Astrocyte (in vitro differentiated cells and primary cell): ENCODE measurements at regions not wholly inside any gene's neighbourhood (a gene's known extent, or its start where the extent isn't known, plus 50 kb on each side); places are given as distances from the start of the nearest gene placed in this dataset.

Source experiments
- DNase-seq: peaks from one replicate; pipeline ENCODE4 v3.0.0-alpha.2; 2010; ENCODE audit warnings: low read depth
- FAIRE-seq: peaks from 2 replicates; lab custom pipeline; 2011; peaks lifted over from hg19 to GRCh38; lab: Jason Lieb, UNC
- H2AFZ ChIP-seq: 2 replicates; pipeline ENCODE4 v1.6.0; 2012; ENCODE audit warnings: low read depth, low read length, inconsistent platforms
- H3K27ac ChIP-seq: 2 replicates; pipeline ENCODE4 v1.5.1; 2011; ENCODE audit warnings: low read depth, low read length, inconsistent platforms
- H3K27me3 ChIP-seq: 2 replicates; pipeline ENCODE4 v1.6.0; 2011; ENCODE audit warnings: low read length, inconsistent platforms; ENCODE audit not compliant: insufficient read depth
- H3K36me3 ChIP-seq: 2 replicates; pipeline ENCODE4 v1.5.1; 2011; ENCODE audit warnings: low read length, inconsistent platforms; ENCODE audit not compliant: insufficient read depth
- H3K4me1 ChIP-seq: 2 replicates; pipeline ENCODE4 v1.5.1; 2011; ENCODE audit warnings: low read length, inconsistent platforms; ENCODE audit not compliant: insufficient read depth
- H3K4me2 ChIP-seq: 2 replicates; pipeline ENCODE4 v1.6.0; 2012; ENCODE audit warnings: low read length, inconsistent platforms
- H3K4me3 ChIP-seq: 2 replicates; pipeline ENCODE4 v1.5.1; 2011; ENCODE audit warnings: low read depth, mild to moderate bottlenecking, low read length, inconsistent platforms; ENCODE audit not compliant: insufficient read depth
- H3K79me2 ChIP-seq: 2 replicates; pipeline ENCODE4 v1.6.0; 2012; ENCODE audit warnings: mild to moderate bottlenecking, low read length, inconsistent platforms; ENCODE audit not compliant: insufficient read depth
- H3K9ac ChIP-seq: 2 replicates; pipeline ENCODE4 v1.6.0; 2012; ENCODE audit warnings: mild to moderate bottlenecking, low read length, inconsistent platforms
- H3K9me3 ChIP-seq: 2 replicates; pipeline ENCODE4 v1.5.1; 2012; ENCODE audit warnings: low read depth, mild to moderate bottlenecking, low read length, inconsistent platforms; ENCODE audit not compliant: insufficient read depth
- H4K20me1 ChIP-seq: 2 replicates; pipeline ENCODE4 v1.6.0; 2012; ENCODE audit warnings: low read length, inconsistent platforms; ENCODE audit not compliant: insufficient read depth
- H3K27ac Mint-ChIP-seq: one replicate; pipeline ENCODE4 v1.8.0; 2021; ENCODE audit warnings: mild to moderate bottlenecking, mixed read lengths; ENCODE audit not compliant: unreplicated experiment
- H3K27me3 Mint-ChIP-seq: one replicate; pipeline ENCODE4 v1.8.0; 2021; ENCODE audit warnings: low read depth, mixed read lengths; ENCODE audit not compliant: unreplicated experiment
- H3K36me3 Mint-ChIP-seq: one replicate; pipeline ENCODE4 v1.8.0; 2021; ENCODE audit warnings: low read depth, mixed read lengths; ENCODE audit not compliant: unreplicated experiment
- H3K4me1 Mint-ChIP-seq: one replicate; pipeline ENCODE4 v1.8.0; 2021; ENCODE audit warnings: low read depth, mixed read lengths; ENCODE audit not compliant: unreplicated experiment
- H3K4me3 Mint-ChIP-seq: one replicate; pipeline ENCODE4 v1.8.0; 2021; ENCODE audit warnings: mild to moderate bottlenecking, moderate library complexity, mixed read lengths; ENCODE audit not compliant: unreplicated experiment
- H3K9me3 Mint-ChIP-seq: one replicate; pipeline ENCODE4 v1.8.0; 2021; ENCODE audit warnings: mild to moderate bottlenecking, mixed read lengths; ENCODE audit not compliant: unreplicated experiment
- CTCF ChIP-seq: IDR thresholded peaks from 2 replicates; pipeline ENCODE4 v1.5.1; 2011; ENCODE audit warnings: low read depth, mild to moderate bottlenecking, inconsistent platforms, low read length, moderate library complexity; ENCODE audit not compliant: insufficient read depth
- EZH2 ChIP-seq: IDR thresholded peaks from 2 replicates; pipeline ENCODE4 v1.6.1; 2012; ENCODE audit warnings: mild to moderate bottlenecking, low read length, inconsistent platforms; ENCODE audit not compliant: insufficient read depth

DNA sequence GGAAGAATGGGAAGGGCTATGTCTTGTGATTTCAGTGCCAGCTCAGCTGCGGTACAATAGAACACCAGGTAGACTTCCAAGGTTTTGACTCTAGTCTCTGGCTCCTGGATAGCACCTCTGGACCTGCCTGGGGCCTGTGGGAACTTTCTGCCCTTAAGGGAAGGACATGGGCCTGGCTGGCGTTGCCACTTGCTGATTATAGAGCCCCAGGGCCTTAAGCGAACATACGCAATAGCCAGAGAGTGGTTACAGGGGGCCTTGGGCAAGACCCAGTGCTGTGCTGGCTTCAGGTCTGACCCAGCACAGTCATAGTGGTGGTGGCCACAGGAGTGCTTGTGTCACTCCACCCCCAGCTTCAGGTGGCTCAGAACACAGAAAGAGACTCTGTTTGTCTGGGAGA, 131.1 kb upstream of the COL21A1 start:
- Histone ChIP-seq H3K9me3 (no peaks in the 10 kb centered on the region), H3K27ac (no peak overlapping the region), H3K27me3 (no peaks in the 10 kb centered on the region), H3K4me3 (no peak overlapping the region), H3K4me1 (no peaks in the 10 kb centered on the region), H3K79me2 (no peaks in the 10 kb centered on the region), H3K36me3 (no peaks in the 10 kb centered on the region), H4K20me1 (no peaks in the 10 kb centered on the region), H2AFZ (no peak overlapping the region), H3K9ac (no peak overlapping the region), H3K4me2 (no peak overlapping the region)
- Mint-ChIP-seq H3K4me1 (peaks cover 3% of the 10 kb centered on the region), H3K27me3 (no peaks in the 10 kb centered on the region), H3K36me3 (no peaks in the 10 kb centered on the region), H3K4me3 (no peak overlapping the region), H3K9me3 (peaks cover 3% of the 10 kb centered on the region), H3K27ac (no peak overlapping the region)
- DNase-seq (no peak), FAIRE-seq (no peak)
- no peak for TF ChIP-seq CTCF

DNA sequence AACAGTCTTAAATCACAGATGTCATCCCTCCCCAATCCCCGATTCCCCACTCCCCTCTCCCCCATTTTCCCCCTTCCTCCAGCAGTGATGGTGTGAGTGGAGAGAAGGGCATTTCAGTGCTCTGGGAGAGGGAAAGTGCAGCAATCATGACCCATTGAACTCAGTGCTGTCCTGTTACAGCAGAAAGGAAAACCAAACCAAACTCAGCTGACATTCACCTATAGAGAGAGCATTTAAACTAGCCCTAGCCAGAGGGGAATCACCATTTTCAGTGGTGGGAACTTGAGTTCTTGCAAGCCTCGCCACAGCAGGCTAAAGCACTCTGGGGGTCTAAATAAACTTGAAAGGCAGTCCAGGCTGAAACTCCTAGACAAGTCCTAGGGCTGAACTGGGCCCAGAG, 129.9 kb upstream of the COL21A1 start:
- no peaks in the 10 kb centered on the region for H3K36me3 Mint-ChIP-seq
- Histone ChIP-seq H3K4me1 (no peaks in the 10 kb centered on the region), H3K9me3 (no peaks in the 10 kb centered on the region), H3K4me3 (no peak overlapping the region), H3K9ac (no peak overlapping the region), H3K27me3 (no peaks in the 10 kb centered on the region), H3K36me3 (no peaks in the 10 kb centered on the region), H2AFZ (no peak overlapping the region), H3K4me2 (no peak overlapping the region), H3K79me2 (no peaks in the 10 kb centered on the region), H4K20me1 (no peaks in the 10 kb centered on the region), H3K27ac (no peak overlapping the region)
- peaks cover 3% of the 10 kb centered on the region for H3K9me3 Mint-ChIP-seq
- TF ChIP-seq CTCF, result no peak
- no peak for TF ChIP-seq EZH2
- no peaks in the 10 kb centered on the region for H3K27me3 Mint-ChIP-seq
- no peak overlapping the region for H3K27ac Mint-ChIP-seq
- no peak overlapping the region for H3K4me3 Mint-ChIP-seq
- H3K4me1 Mint-ChIP-seq, result peaks cover 4% of the 10 kb centered on the region
- DNase-seq (no peak), FAIRE-seq (no peak)

- DNase-seq (no peak), FAIRE-seq (no peak)
- Histone ChIP-seq H3K79me2 (no peaks in the 10 kb centered on the region), H3K4me1 (peaks cover 9% of the 10 kb centered on the region), H3K27me3 (no peaks in the 10 kb centered on the region), H3K4me3 (no peak overlapping the region), H4K20me1 (no peaks in the 10 kb centered on the region), H3K9me3 (no peaks in the 10 kb centered on the region), H2AFZ (no peak overlapping the region), H3K4me2 (no peak overlapping the region), H3K9ac (no peak overlapping the region), H3K27ac (no peak overlapping the region), H3K36me3 (no peaks in the 10 kb centered on the region)
- Mint-ChIP-seq H3K9me3 (peaks cover 3% of the 10 kb centered on the region), H3K27ac (no peak overlapping the region), H3K4me3 (no peak overlapping the region), H3K36me3 (no peaks in the 10 kb centered on the region), H3K4me1 (peaks cover 11% of the 10 kb centered on the region), H3K27me3 (no peaks in the 10 kb centered on the region)
- no peak for TF ChIP-seq CTCF
- TF ChIP-seq EZH2, result no peak
These were observed 128.4 kb upstream of the COL21A1 start for GRCh38 chr6:56375806-56376205.
